ENCODE measurements at regions not wholly inside any gene's neighbourhood (a gene's known extent, or its start where the extent isn't known, plus 50 kb on each side); places are given as distances from the start of the nearest gene placed in this dataset.
"Not testable (repeated sequence)": the region's sequence is repeated elsewhere in the genome, so short reads cannot be mapped to it uniquely, and the experiment has no call there.

- CTCF ChIA-PET = no interaction called here
- intact Hi-C loops (cut with micrococcal nuclease; ENCODE audit: unreplicated experiment) = no loop called here
- no peaks in the 10 kb centered on the region for H3K9me3 ChIP-seq (ENCODE audit: low read depth, low read length, poor library complexity, severe bottlenecking)
Observed at GRCh38 chr18:71370671-71371445, 1082.0 kb downstream of the SOCS6 start.

GRCh38 chr18:71370095-71370494 is 1081.2 kb downstream of the SOCS6 start:
- H3K4me1 ChIP-seq (ENCODE audit: insufficient read depth, low read length, poor library complexity, severe bottlenecking) = no peaks in the 10 kb centered on the region
- POLR2A ChIA-PET (ENCODE audit: low non-redundant PET) = interaction anchor here (0.7 kb wide), 1 partner anchor 489 kb away, joined by 4 read pairs; no protein-coding TSS in a partner anchor
- no peak overlapping the region for H3K4me3 ChIP-seq (ENCODE audit: low read depth, low read length, poor library complexity, severe bottlenecking)
- H3K27ac ChIP-seq (ENCODE audit: low read depth, low read length, poor library complexity, severe bottlenecking) = no peak overlapping the region
- intact Hi-C loops (cut with micrococcal nuclease; ENCODE audit: unreplicated experiment) = no loop called here
- BruUV-seq (replicated peaks) = no TSS peak
- H3K36me3 ChIP-seq (ENCODE audit: insufficient read depth, low read length, poor library complexity, severe bottlenecking) = no peaks in the 10 kb centered on the region
- no peak for DNase-seq (ENCODE audit: low spot score)
- TF ChIP-seq, protein P1, sequence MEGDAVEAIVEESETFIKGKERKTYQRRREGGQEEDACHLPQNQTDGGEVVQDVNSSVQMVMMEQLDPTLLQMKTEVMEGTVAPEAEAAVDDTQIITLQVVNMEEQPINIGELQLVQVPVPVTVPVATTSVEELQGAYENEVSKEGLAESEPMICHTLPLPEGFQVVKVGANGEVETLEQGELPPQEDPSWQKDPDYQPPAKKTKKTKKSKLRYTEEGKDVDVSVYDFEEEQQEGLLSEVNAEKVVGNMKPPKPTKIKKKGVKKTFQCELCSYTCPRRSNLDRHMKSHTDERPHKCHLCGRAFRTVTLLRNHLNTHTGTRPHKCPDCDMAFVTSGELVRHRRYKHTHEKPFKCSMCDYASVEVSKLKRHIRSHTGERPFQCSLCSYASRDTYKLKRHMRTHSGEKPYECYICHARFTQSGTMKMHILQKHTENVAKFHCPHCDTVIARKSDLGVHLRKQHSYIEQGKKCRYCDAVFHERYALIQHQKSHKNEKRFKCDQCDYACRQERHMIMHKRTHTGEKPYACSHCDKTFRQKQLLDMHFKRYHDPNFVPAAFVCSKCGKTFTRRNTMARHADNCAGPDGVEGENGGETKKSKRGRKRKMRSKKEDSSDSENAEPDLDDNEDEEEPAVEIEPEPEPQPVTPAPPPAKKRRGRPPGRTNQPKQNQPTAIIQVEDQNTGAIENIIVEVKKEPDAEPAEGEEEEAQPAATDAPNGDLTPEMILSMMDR (conservative IDR thresholded peaks at IDR 0.05; ENCODE audit: low read depth, low read length) = no peak
- TF ChIP-seq EZH2 (IDR thresholded peaks at IDR 0.05; ENCODE audit: borderline replicate concordance, low read depth, low read length, poor library complexity, severe bottlenecking) = no peak
- CTCF ChIA-PET = no interaction called here
- H3K27me3 ChIP-seq (replicated peaks; ENCODE audit: insufficient read depth, low read depth, low read length, poor library complexity) = no peaks in the 10 kb centered on the region
- H3K9me3 ChIP-seq (ENCODE audit: low read depth, low read length, poor library complexity, severe bottlenecking) = no peaks in the 10 kb centered on the region

More at GRCh38 chr18:71370671-71371445, 1082.0 kb downstream of the SOCS6 start:
- BruUV-seq (replicated peaks) = no TSS peak
- no peaks in the 10 kb centered on the region for H3K27me3 ChIP-seq (replicated peaks; ENCODE audit: insufficient read depth, low read depth, low read length, poor library complexity)
- no peaks in the 10 kb centered on the region for H3K36me3 ChIP-seq (ENCODE audit: insufficient read depth, low read length, poor library complexity, severe bottlenecking)
- POLR2A ChIA-PET (ENCODE audit: low non-redundant PET) = interaction anchor here (0.7 kb wide), 1 partner anchor 490 kb away, joined by 4 read pairs; no protein-coding TSS in a partner anchor
- H3K4me3 ChIP-seq (ENCODE audit: low read depth, low read length, poor library complexity, severe bottlenecking) = no peak overlapping the region
- no peak for DNase-seq (ENCODE audit: low spot score)
- no peak for TF ChIP-seq EZH2 (IDR thresholded peaks at IDR 0.05; ENCODE audit: borderline replicate concordance, low read depth, low read length, poor library complexity, severe bottlenecking)
- TF ChIP-seq, protein P1 (conservative IDR thresholded peaks at IDR 0.05; ENCODE audit: low read depth, low read length) = no peak
- peaks cover under 1% of the 10 kb centered on the region for H3K4me1 ChIP-seq (ENCODE audit: insufficient read depth, low read length, poor library complexity, severe bottlenecking)
- no peak overlapping the region for H3K27ac ChIP-seq (ENCODE audit: low read depth, low read length, poor library complexity, severe bottlenecking)

GRCh38 chr18:71362140-71362539 is 1073.3 kb downstream of the SOCS6 start:
- ChIA-PET POLR2A (ENCODE audit: low non-redundant PET) (no interaction called here), CTCF (no interaction called here)
- H3K9me3 ChIP-seq (ENCODE audit: low read depth, low read length, poor library complexity, severe bottlenecking) = no peaks in the 10 kb centered on the region
- BruUV-seq (replicated peaks) = no TSS peak
- no peak overlapping the region for H3K4me3 ChIP-seq (ENCODE audit: low read depth, low read length, poor library complexity, severe bottlenecking)
- no peak for DNase-seq (ENCODE audit: low spot score)
- no peak overlapping the region for H3K27ac ChIP-seq (ENCODE audit: low read depth, low read length, poor library complexity, severe bottlenecking)
- intact Hi-C loops (cut with micrococcal nuclease; ENCODE audit: unreplicated experiment) = no loop called here
- TF ChIP-seq EZH2 (IDR thresholded peaks at IDR 0.05; ENCODE audit: borderline replicate concordance, low read depth, low read length, poor library complexity, severe bottlenecking) = no peak
- TF ChIP-seq, protein P1 (conservative IDR thresholded peaks at IDR 0.05; ENCODE audit: low read depth, low read length) = no peak
- no peaks in the 10 kb centered on the region for H3K4me1 ChIP-seq (ENCODE audit: insufficient read depth, low read length, poor library complexity, severe bottlenecking)
- no peaks in the 10 kb centered on the region for H3K27me3 ChIP-seq (replicated peaks; ENCODE audit: insufficient read depth, low read depth, low read length, poor library complexity)
- no peaks in the 10 kb centered on the region for H3K36me3 ChIP-seq (ENCODE audit: insufficient read depth, low read length, poor library complexity, severe bottlenecking)

DNA sequence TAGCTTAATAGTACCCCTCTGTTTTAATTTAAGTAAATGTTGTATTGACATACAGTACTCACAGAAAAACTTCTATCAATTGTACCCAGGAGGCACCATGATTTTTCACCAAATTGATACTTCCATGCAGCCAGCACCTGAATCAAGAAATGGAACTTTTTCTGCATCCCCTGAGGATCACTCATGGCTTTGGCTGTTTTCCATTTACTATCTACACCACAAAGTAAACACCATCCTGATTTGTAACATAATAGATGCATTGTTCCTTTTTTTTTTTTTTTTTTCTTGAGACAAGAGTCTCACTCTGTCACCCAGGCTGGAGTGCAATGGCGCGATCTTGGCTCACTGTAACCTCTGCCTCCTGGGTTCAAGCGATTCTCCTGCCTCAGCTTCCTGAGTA is 1066.8 kb downstream of the SOCS6 start:
- H3K4me1 ChIP-seq (ENCODE audit: insufficient read depth, low read length, poor library complexity, severe bottlenecking); CTCF ChIA-PET; H3K27ac ChIP-seq (ENCODE audit: low read depth, low read length, poor library complexity, severe bottlenecking); H3K4me3 ChIP-seq (ENCODE audit: low read depth, low read length, poor library complexity, severe bottlenecking); intact Hi-C loops (cut with micrococcal nuclease; ENCODE audit: unreplicated experiment); POLR2A ChIA-PET (ENCODE audit: low non-redundant PET); H3K27me3 ChIP-seq (replicated peaks; ENCODE audit: insufficient read depth, low read depth, low read length, poor library complexity); BruUV-seq (replicated peaks); DNase-seq (ENCODE audit: low spot score); H3K9me3 ChIP-seq (ENCODE audit: low read depth, low read length, poor library complexity, severe bottlenecking); H3K36me3 ChIP-seq (ENCODE audit: insufficient read depth, low read length, poor library complexity, severe bottlenecking): not testable (repeated sequence)

Data from A673 (cell line).